ENCODE measurements at regions not wholly inside any gene's neighbourhood (a gene's known extent, or its start where the extent isn't known, plus 50 kb on each side); places are given as distances from the start of the nearest gene placed in this dataset.
"Not testable (repeated sequence)": the region's sequence is repeated elsewhere in the genome, so short reads cannot be mapped to it uniquely, and the experiment has no call there.

GRCh38 chr15:70575231-70576226, 187.8 kb downstream of the UACA start:
- ATAC-seq (no peak), DNase-seq (ENCODE audit: low read depth, low spot score) (no peak)
- BruUV-seq (replicated peaks) = no TSS peak
- no peaks in the 10 kb centered on the region for H3K9me2 ChIP-seq (ENCODE audit: insufficient read depth)
- no peak overlapping the region for H3K27ac ChIP-seq (ENCODE audit: low read depth, low read length)
- RAD21 ChIA-PET (ENCODE audit: low non-redundant PET in 1 of 2, low total read pairs in 2 of 2, uncharacterized antibody in 2 of 2, unreplicated experiment in 2 of 2) = no interaction called here
- CTCF ChIA-PET = no interaction called here
- TF ChIP-seq POLR2A (IDR thresholded peaks at IDR 0.05; ENCODE audit: borderline replicate concordance, extremely low read depth, insufficient read depth, insufficient read length) (no peak), ZFX (IDR thresholded peaks at IDR 0.05) (no peak), ELF1 (IDR thresholded peaks at IDR 0.05; ENCODE audit: borderline replicate concordance, low read depth) (no peak)
- TF ChIP-seq, protein P1, sequence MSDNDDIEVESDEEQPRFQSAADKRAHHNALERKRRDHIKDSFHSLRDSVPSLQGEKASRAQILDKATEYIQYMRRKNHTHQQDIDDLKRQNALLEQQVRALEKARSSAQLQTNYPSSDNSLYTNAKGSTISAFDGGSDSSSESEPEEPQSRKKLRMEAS (IDR thresholded peaks at IDR 0.05) = no peak
- TF ChIP-seq, protein P2, sequence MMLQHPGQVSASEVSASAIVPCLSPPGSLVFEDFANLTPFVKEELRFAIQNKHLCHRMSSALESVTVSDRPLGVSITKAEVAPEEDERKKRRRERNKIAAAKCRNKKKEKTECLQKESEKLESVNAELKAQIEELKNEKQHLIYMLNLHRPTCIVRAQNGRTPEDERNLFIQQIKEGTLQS (IDR thresholded peaks at IDR 0.05) = no peak
- no peaks in the 10 kb centered on the region for H3K9me3 ChIP-seq (ENCODE audit: control insufficient read depth in 1 of 2, insufficient read depth in 1 of 2, low read depth in 1 of 2, low read length in 2 of 2)
- intact Hi-C loops (cut with micrococcal nuclease) = no loop called here
- no peak overlapping the region for H2AFZ ChIP-seq (ENCODE audit: low read depth, low read length, poor library complexity, severe bottlenecking)
- H3K79me2 ChIP-seq (ENCODE audit: insufficient read depth, low read length) = no peaks in the 10 kb centered on the region
- POLR2A ChIA-PET = interaction anchor here (1.6 kb wide), 1 partner anchor 10 kb away, joined by 3 read pairs; no protein-coding TSS in a partner anchor
- no peaks in the 10 kb centered on the region; the same call in 1 of the 2 replicates for H3K27me3 ChIP-seq (ENCODE audit: insufficient read depth, low read length)
- peaks cover 0 to 2% of the 10 kb centered on the region in 2 experiments; a peak in 1 of 4 replicates for H3K4me1 ChIP-seq (ENCODE audit: control insufficient read depth in 1 of 2, insufficient read depth in 2 of 2, low read length in 2 of 2)
- H3K9ac ChIP-seq (ENCODE audit: low read length) = no peak overlapping the region
- no peak overlapping the region for H3K4me2 ChIP-seq (ENCODE audit: low read length)
- H3K36me3 ChIP-seq (ENCODE audit: control insufficient read depth in 1 of 2, insufficient read depth in 2 of 2, low read length in 2 of 2) = no peaks in the 10 kb centered on the region
- H3K4me3 ChIP-seq (replicated peaks in 1 of 2; ENCODE audit: low read depth in 1 of 2, low read length in 2 of 2) = no peak overlapping the region
- H4K20me1 ChIP-seq (ENCODE audit: insufficient read depth) = no peaks in the 10 kb centered on the region

GRCh38 chr15:70574325-70574724, 189.0 kb downstream of the UACA start:
- DNase-seq (ENCODE audit: low read depth, low spot score); H2AFZ ChIP-seq (ENCODE audit: low read depth, low read length, poor library complexity, severe bottlenecking); H3K9me2 ChIP-seq (ENCODE audit: insufficient read depth); POLR2A ChIA-PET; H3K4me3 ChIP-seq (replicated peaks in 1 of 2; ENCODE audit: low read depth in 1 of 2, low read length in 2 of 2); CTCF ChIA-PET; intact Hi-C loops (cut with micrococcal nuclease); RAD21 ChIA-PET (ENCODE audit: low non-redundant PET in 1 of 2, low total read pairs in 2 of 2, uncharacterized antibody in 2 of 2, unreplicated experiment in 2 of 2); H3K9ac ChIP-seq (ENCODE audit: low read length); H3K9me3 ChIP-seq (ENCODE audit: control insufficient read depth in 1 of 2, insufficient read depth in 1 of 2, low read depth in 1 of 2, low read length in 2 of 2); H3K27ac ChIP-seq (ENCODE audit: low read depth, low read length); H4K20me1 ChIP-seq (ENCODE audit: insufficient read depth); H3K27me3 ChIP-seq (ENCODE audit: insufficient read depth, low read length); H3K36me3 ChIP-seq (ENCODE audit: control insufficient read depth in 1 of 2, insufficient read depth in 2 of 2, low read length in 2 of 2); ATAC-seq; H3K79me2 ChIP-seq (ENCODE audit: insufficient read depth, low read length); BruUV-seq (replicated peaks); H3K4me2 ChIP-seq (ENCODE audit: low read length): not testable (repeated sequence)
- peaks cover 10 to 14% of the 10 kb centered on the region in 2 experiments for H3K4me1 ChIP-seq (ENCODE audit: control insufficient read depth in 1 of 2, insufficient read depth in 2 of 2, low read length in 2 of 2)
